Mucosa of rectum (tissue), 2 donors: ENCODE measurements at regions not wholly inside any gene's neighbourhood (a gene's known extent, or its start where the extent isn't known, plus 50 kb on each side); places are given as distances from the start of the nearest gene placed in this dataset.

ENCODE experiments used
- H3K27ac ChIP-seq, 2 donors: one replicate each; pipeline ENCODE4 v1.7.0; 2013; ENCODE audit warnings: inconsistent platforms in 2 of 2, low read depth in 2 of 2, low read length in 2 of 2
- H3K27me3 ChIP-seq, 2 donors: one replicate each; pipeline ENCODE4 v1.7.0; 2013; ENCODE audit warnings: low read length in 2 of 2; ENCODE audit not compliant: control insufficient read depth in 2 of 2, insufficient read depth in 2 of 2
- H3K36me3 ChIP-seq, 2 donors: one replicate each; pipeline ENCODE4 v1.7.0; 2013; ENCODE audit warnings: low read length in 2 of 2; ENCODE audit not compliant: control insufficient read depth in 2 of 2, insufficient read depth in 2 of 2
- H3K4me1 ChIP-seq, 2 donors: one replicate each; pipeline ENCODE4 v1.7.0; 2013; ENCODE audit warnings: low read length in 2 of 2, mild to moderate bottlenecking in 1 of 2; ENCODE audit not compliant: control insufficient read depth in 2 of 2, insufficient read depth in 2 of 2
- H3K4me3 ChIP-seq, 2 donors: one replicate each; pipeline ENCODE4 v1.7.0; 2013; ENCODE audit warnings: low read length in 2 of 2
- H3K9ac ChIP-seq, 2 donors: one replicate each; pipeline ENCODE4 v1.7.0; 2013; ENCODE audit warnings: low read length in 2 of 2, low read depth in 1 of 2, mild to moderate bottlenecking in 1 of 2
- H3K9me3 ChIP-seq, 2 donors: one replicate each; pipeline ENCODE4 v1.7.0; 2013; ENCODE audit warnings: low read length in 2 of 2; ENCODE audit not compliant: control insufficient read depth in 2 of 2
- donor health status: healthy.
- donor health status: Normal muscosa, but diverticular disease.

DNA sequence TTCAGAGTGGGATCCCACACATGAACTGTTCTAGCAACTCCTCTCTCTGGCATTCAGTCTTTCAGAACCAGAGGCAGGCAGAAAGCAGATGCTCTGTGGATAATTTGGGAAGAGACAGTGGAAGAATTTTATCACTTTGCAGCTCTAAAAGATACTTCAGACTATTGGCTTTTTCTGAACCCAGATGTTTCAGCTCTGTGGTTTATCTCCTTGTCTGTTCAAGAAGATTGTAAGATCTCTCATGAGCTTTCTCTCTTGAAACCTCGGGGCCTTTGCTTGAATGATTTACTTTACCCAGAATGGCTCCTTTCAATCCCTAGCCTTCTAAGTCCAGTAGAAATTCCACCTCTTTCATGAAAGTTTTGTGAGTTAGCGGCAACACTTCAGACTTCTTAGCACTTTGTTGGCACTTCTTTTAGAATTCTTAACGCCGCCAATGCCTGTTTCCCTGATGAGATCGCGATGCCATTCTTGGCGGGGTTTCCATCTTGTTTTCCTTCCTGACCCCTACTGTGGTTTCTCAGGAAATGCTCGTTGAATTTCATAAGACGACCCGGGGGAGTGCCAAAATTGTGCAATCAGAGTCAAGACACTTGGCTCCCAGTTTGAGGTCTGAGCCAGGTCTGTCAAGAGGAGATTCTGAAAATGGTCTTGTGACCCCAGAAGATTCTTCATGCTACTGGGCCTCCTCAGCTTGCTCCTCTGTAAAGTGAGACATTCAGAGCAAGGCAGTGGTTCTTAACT is 107.0 kb upstream of the PRICKLE1 start:
- no peak overlapping the region for H3K9ac ChIP-seq
- no peak overlapping the region for H3K27ac ChIP-seq
- H3K36me3 ChIP-seq: no peaks in the 10 kb centered on the region
- H3K4me3 ChIP-seq: no peak overlapping the region
- H3K9me3 ChIP-seq: peaks cover 0 to 2% of the 10 kb centered on the region in 2 donors
- no peaks in the 10 kb centered on the region for H3K27me3 ChIP-seq
- no peaks in the 10 kb centered on the region for H3K4me1 ChIP-seq

GRCh38 chr12:42695490-42695995 is 106.0 kb upstream of the PRICKLE1 start:
- no peaks in the 10 kb centered on the region for H3K36me3 ChIP-seq
- H3K9ac ChIP-seq: no peak overlapping the region
- no peaks in the 10 kb centered on the region for H3K4me1 ChIP-seq
- no peaks in the 10 kb centered on the region for H3K27me3 ChIP-seq
- no peak overlapping the region for H3K27ac ChIP-seq
- no peak overlapping the region for H3K4me3 ChIP-seq
- peaks cover 0 to 2% of the 10 kb centered on the region in 2 donors for H3K9me3 ChIP-seq

- H3K27ac ChIP-seq: no peak overlapping the region
- H3K36me3 ChIP-seq: no peaks in the 10 kb centered on the region
These were observed 103.2 kb upstream of the PRICKLE1 start for GRCh38 chr12:42692749-42693148.

GRCh38 chr12:42691991-42692557 is 102.5 kb upstream of the PRICKLE1 start:
- H3K27me3 ChIP-seq: no peaks in the 10 kb centered on the region
- no peaks in the 10 kb centered on the region for H3K36me3 ChIP-seq
- no peaks in the 10 kb centered on the region for H3K4me1 ChIP-seq
- H3K9me3 ChIP-seq: peaks cover 0 to 2% of the 10 kb centered on the region in 2 donors
- H3K27ac ChIP-seq: no peak overlapping the region
- no peak overlapping the region for H3K9ac ChIP-seq
- peak overlapping the region; percentile 10 to 46 for H3K4me3 ChIP-seq

More at GRCh38 chr12:42692749-42693148, 103.2 kb upstream of the PRICKLE1 start:
- Histone ChIP-seq H3K4me3 (peak overlapping the region in 1 of 2 donors; percentile 46), H3K9me3 (peaks cover 0 to 2% of the 10 kb centered on the region in 2 donors), H3K9ac (no peak overlapping the region), H3K27me3 (no peaks in the 10 kb centered on the region), H3K4me1 (no peaks in the 10 kb centered on the region)

DNA sequence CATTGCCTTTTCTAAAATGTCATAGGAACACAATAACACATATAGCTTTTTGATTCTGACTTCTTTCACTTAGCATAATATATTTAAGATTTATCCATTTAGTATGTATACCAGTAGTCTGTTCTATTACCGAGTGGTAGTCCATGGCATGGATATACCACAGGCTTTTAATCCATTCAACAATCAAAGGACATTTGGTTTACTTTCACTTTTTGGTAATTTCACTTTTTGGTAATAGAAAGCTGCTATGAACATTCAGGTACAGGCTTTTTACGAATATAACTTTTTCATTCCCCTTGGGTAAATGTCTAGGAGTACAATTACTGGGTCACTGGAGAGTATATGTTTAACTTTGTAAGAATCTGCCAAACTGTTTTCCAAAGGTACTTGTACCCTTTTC is 100.7 kb upstream of the PRICKLE1 start:
- Histone ChIP-seq H3K27me3 (no peaks in the 10 kb centered on the region), H3K9me3 (peaks cover 0 to 2% of the 10 kb centered on the region in 2 donors), H3K4me3 (no peak overlapping the region), H3K9ac (no peak overlapping the region), H3K36me3 (no peaks in the 10 kb centered on the region), H3K4me1 (no peaks in the 10 kb centered on the region), H3K27ac (no peak overlapping the region)

DNA sequence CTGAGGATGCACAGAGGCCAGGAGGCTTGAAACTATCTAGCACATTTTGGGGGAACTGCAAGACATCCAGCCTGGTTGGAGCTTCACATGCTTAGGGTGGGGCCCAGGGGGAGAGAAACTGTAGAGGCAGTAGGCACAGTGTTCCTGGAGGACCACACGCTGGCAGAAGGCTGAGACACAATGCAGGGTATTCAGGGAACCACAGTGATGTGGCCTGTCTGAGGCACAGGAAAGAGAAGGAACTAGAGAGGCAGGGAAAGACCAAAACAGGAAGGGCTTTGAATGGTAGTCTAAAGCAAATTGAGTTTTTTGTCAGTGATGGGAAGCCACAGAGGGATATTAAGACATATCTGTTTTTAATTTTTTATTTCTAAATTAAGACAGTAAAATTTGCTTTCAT is 100.2 kb upstream of the PRICKLE1 start:
- H3K9ac ChIP-seq: no peak overlapping the region
- no peak overlapping the region for H3K27ac ChIP-seq
- no peaks in the 10 kb centered on the region for H3K27me3 ChIP-seq
- no peaks in the 10 kb centered on the region for H3K36me3 ChIP-seq
- H3K4me3 ChIP-seq: no peak overlapping the region
- H3K4me1 ChIP-seq: no peaks in the 10 kb centered on the region
- H3K9me3 ChIP-seq: no peaks in the 10 kb centered on the region

GRCh38 chr12:42686514-42687172 is 97.1 kb upstream of the PRICKLE1 start:
- no peaks in the 10 kb centered on the region for H3K27me3 ChIP-seq
- no peaks in the 10 kb centered on the region for H3K36me3 ChIP-seq
- no peaks in the 10 kb centered on the region for H3K9me3 ChIP-seq
- H3K4me3 ChIP-seq: no peak overlapping the region
- H3K9ac ChIP-seq: no peak overlapping the region
- no peak overlapping the region for H3K27ac ChIP-seq
- H3K4me1 ChIP-seq: no peaks in the 10 kb centered on the region

DNA sequence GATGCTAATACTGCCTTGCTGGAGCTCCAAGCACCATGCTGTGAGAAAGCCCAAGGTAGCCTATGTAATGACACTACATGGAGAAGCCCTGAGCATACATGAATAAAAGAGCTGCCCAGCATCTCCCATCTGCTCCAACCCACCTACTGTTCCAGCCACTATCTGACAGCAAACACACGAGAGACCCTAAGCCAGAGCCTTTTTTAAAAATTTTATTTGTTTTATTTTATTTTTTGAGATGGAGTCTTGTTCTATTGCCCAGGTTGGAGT is 95.2 kb upstream of the PRICKLE1 start:
- Histone ChIP-seq H3K9me3 (no peaks in the 10 kb centered on the region), H3K4me3 (no peak overlapping the region), H3K9ac (no peak overlapping the region), H3K27me3 (no peaks in the 10 kb centered on the region), H3K36me3 (no peaks in the 10 kb centered on the region), H3K4me1 (no peaks in the 10 kb centered on the region), H3K27ac (no peak overlapping the region)

DNA sequence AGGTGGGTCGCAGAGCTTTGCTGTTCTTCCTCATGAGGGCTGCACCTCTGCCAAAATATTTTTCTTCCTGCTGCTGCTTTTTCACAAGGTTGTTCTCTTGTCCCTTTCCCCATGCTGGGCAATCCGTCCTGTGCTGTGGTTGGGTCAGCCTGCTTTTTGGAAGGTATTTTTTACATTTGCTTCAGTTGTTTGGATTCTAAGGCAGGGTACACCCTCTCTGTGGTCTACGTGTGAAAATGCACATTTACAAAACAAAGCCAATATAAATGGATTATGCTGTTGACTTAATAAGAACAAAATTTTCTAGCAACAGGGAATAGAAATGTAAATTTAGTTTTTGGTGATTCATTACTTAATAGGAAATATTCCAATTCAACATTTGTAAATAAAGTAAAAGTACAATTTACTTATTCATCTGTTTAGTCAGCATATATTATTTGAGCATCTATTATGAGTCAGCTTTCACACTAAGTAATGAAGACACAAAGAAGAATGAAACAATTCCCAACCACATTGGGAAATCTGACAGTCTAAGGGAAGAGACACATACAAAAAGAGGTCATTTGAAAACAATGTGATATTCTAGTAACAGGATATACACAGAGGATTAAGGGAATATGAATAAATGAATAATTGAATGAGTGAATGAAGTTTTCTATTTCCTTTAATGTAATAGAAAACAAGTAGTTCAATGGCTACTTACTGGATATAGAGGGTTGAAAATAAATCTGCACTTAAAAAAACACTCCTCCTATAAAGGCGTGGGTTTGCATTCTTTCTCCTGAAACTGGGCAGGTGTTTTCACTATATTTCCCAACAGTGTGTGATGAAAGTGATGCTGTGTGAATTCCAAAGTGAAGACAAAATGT is 94.6 kb upstream of the PRICKLE1 start:
- Histone ChIP-seq H3K9ac (no peak overlapping the region), H3K27ac (no peak overlapping the region), H3K4me1 (no peaks in the 10 kb centered on the region), H3K27me3 (no peaks in the 10 kb centered on the region), H3K36me3 (no peaks in the 10 kb centered on the region), H3K4me3 (no peak overlapping the region), H3K9me3 (no peaks in the 10 kb centered on the region)

DNA sequence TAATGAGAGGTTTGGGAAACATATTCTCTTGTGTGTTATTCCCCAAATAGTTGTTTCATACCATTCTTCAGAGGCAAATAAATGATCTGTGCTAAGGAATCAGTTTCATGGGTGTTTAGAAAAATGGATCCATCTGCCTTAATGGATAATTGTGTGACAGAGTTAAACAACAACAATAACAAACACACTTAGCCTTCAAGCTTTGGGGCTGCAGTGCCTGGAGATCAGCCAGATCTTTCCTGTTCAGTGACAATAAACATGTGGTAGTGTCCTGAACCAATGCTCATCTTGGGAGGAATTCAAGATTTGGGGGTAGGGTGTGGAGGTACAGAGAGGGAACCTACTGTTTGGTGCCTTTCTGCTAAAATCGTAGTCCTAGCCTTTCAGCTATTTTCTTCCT is 93.7 kb upstream of the PRICKLE1 start:
- Histone ChIP-seq H3K36me3 (no peaks in the 10 kb centered on the region), H3K27ac (no peak overlapping the region), H3K27me3 (no peaks in the 10 kb centered on the region), H3K9me3 (no peaks in the 10 kb centered on the region), H3K4me3 (no peak overlapping the region), H3K9ac (no peak overlapping the region), H3K4me1 (no peaks in the 10 kb centered on the region)
